Keratinocyte (primary cell): ENCODE measurements at regions not wholly inside any gene's neighbourhood (a gene's known extent, or its start where the extent isn't known, plus 50 kb on each side); places are given as distances from the start of the nearest gene placed in this dataset.

Experiments
- DNase-seq: peaks from one replicate; pipeline ENCODE4 v3.0.0-alpha.2; 2011; ENCODE audit warnings: low read depth, missing footprints, low spot score
- FAIRE-seq: peaks from 2 replicates; lab custom pipeline; 2011; peaks lifted over from hg19 to GRCh38; lab: Jason Lieb, UNC
- H2AFZ ChIP-seq: 2 replicates; pipeline ENCODE4 v1.6.0; 2012; ENCODE audit warnings: low read length, control low read depth, inconsistent platforms; ENCODE audit not compliant: control insufficient read depth
- H3K27ac ChIP-seq: 2 replicates; pipeline ENCODE4 v1.5.1; 2011; ENCODE audit warnings: low read length; ENCODE audit not compliant: control insufficient read depth, insufficient read depth
- H3K27me3 ChIP-seq: 3 replicates; pipeline ENCODE4 v1.6.0; 2011; ENCODE audit warnings: low read length; ENCODE audit not compliant: control insufficient read depth, insufficient read depth; ENCODE audit errors: extremely low read depth
- H3K36me3 ChIP-seq, 2 experiments: 2 replicates in 1 of 2; 3 replicates in 1 of 2; pipeline ENCODE4 v1.5.1; 2011; ENCODE audit warnings: low read length in 2 of 2, mild to moderate bottlenecking in 1 of 2; ENCODE audit not compliant: control insufficient read depth in 2 of 2, insufficient read depth in 2 of 2; ENCODE audit errors: extremely low read depth in 1 of 2
- H3K4me1 ChIP-seq: 3 replicates; pipeline ENCODE4 v1.5.1; 2011; ENCODE audit warnings: low read length; ENCODE audit not compliant: control insufficient read depth, insufficient read depth; ENCODE audit errors: extremely low read depth
- H3K4me2 ChIP-seq: 3 replicates; pipeline ENCODE4 v1.6.0; 2011; ENCODE audit warnings: low read depth, low read length; ENCODE audit not compliant: control insufficient read depth, insufficient read depth; ENCODE audit errors: extremely low read depth
- H3K4me3 ChIP-seq, 3 experiments: fragments of 200-600 bp in 1 of 3; sonication (generic) in 1 of 3; 2 replicates in 2 of 3; 3 replicates in 1 of 3; pipeline ENCODE4 v1.5.1; 2011 to 2016; ENCODE audit warnings: low read length in 3 of 3, mild to moderate bottlenecking in 3 of 3, control low read depth in 2 of 3, inconsistent platforms in 1 of 3, low read depth in 1 of 3, mixed read lengths in 1 of 3, mixed run types in 1 of 3, moderate library complexity in 1 of 3; ENCODE audit not compliant: control insufficient read depth in 2 of 3, insufficient read depth in 2 of 3; ENCODE audit errors: extremely low read depth in 1 of 3
- H3K79me2 ChIP-seq: 2 replicates; pipeline ENCODE4 v1.6.0; 2012; ENCODE audit warnings: low read length; ENCODE audit not compliant: control insufficient read depth, insufficient read depth
- H3K9ac ChIP-seq: 3 replicates; pipeline ENCODE4 v1.6.0; 2011; ENCODE audit warnings: low read length; ENCODE audit not compliant: control insufficient read depth, insufficient read depth; ENCODE audit errors: extremely low read depth
- H3K9me1 ChIP-seq: 3 replicates; pipeline ENCODE4 v1.6.0; 2011; ENCODE audit warnings: low read length; ENCODE audit not compliant: control insufficient read depth, insufficient read depth; ENCODE audit errors: extremely low read depth
- H3K9me3 ChIP-seq: 2 replicates; pipeline ENCODE4 v1.5.1; 2012; ENCODE audit warnings: low read depth, low read length; ENCODE audit not compliant: control insufficient read depth
- H4K20me1 ChIP-seq: 3 replicates; pipeline ENCODE4 v1.6.0; 2011; ENCODE audit warnings: low read length; ENCODE audit not compliant: control insufficient read depth, insufficient read depth; ENCODE audit errors: extremely low read depth
- CTCF ChIP-seq, 3 experiments: IDR thresholded peaks in 1 of 3; conservative IDR thresholded peaks in 1 of 3; optimal IDR thresholded peaks in 1 of 3; 2 replicates in 2 of 3; 3 replicates in 1 of 3; pipeline versions ENCODE3 to v1.5.1; 2011; ENCODE audit warnings: low read length in 3 of 3, mild to moderate bottlenecking in 3 of 3, moderate library complexity in 2 of 3, control low read depth in 1 of 3, inconsistent platforms in 1 of 3; ENCODE audit not compliant: insufficient read depth in 2 of 3; ENCODE audit errors: extremely low read depth in 1 of 3
- EZH2 ChIP-seq: IDR thresholded peaks from one replicate; pipeline ENCODE4 v1.6.1; 2012; ENCODE audit warnings: inconsistent platforms, mild to moderate bottlenecking, low read length, moderate library complexity
- dilution Hi-C: fragments of 300-500 bp; cut with MboI; formaldehyde crosslinking; loops from one replicate; pipeline ENCODE4 v1.7.0; 2020; ENCODE audit warnings: low sequenced_read_pairs; ENCODE audit not compliant: extremely low pct_ligation_motif_present

GRCh38 chr13:94917824-94918223, 205.5 kb upstream of the SOX21 start:
- Histone ChIP-seq H3K79me2 (no peaks in the 10 kb centered on the region), H2AFZ (no peak overlapping the region), H3K27ac (no peak overlapping the region), H3K9me3 (no peaks in the 10 kb centered on the region), H3K9me1 (no peaks in the 10 kb centered on the region), H3K4me3 (no peak overlapping the region), H3K27me3 (no peaks in the 10 kb centered on the region), H3K4me1 (no peaks in the 10 kb centered on the region), H3K36me3 (no peaks in the 10 kb centered on the region), H3K9ac (no peak overlapping the region), H4K20me1 (no peaks in the 10 kb centered on the region), H3K4me2 (no peak overlapping the region)
- dilution Hi-C loops = no loop called here
- DNase-seq = no peak
- TF ChIP-seq CTCF (optimal IDR thresholded peaks at IDR 0.05 in 1 of 3, IDR thresholded peaks at IDR 0.05 in 1 of 3, conservative IDR thresholded peaks at IDR 0.05 in 1 of 3; ENCODE audit: extremely low read depth in 1 of 3, insufficient read depth in 2 of 3, low read length in 3 of 3) (no peak), EZH2 (no peak)
- FAIRE-seq = no peak

- Histone ChIP-seq H3K27ac (no peak overlapping the region), H3K4me2 (no peak overlapping the region), H4K20me1 (no peaks in the 10 kb centered on the region), H3K27me3 (no peaks in the 10 kb centered on the region), H3K79me2 (no peaks in the 10 kb centered on the region), H3K4me3 (no peak overlapping the region), H3K36me3 (no peaks in the 10 kb centered on the region), H3K9me3 (no peaks in the 10 kb centered on the region), H3K4me1 (no peaks in the 10 kb centered on the region), H3K9me1 (no peaks in the 10 kb centered on the region), H3K9ac (no peak overlapping the region), H2AFZ (no peak overlapping the region)
- FAIRE-seq = no peak
- dilution Hi-C loops = no loop called here
- DNase-seq = no peak
- TF ChIP-seq EZH2 = no peak
- no peak for TF ChIP-seq CTCF (optimal IDR thresholded peaks at IDR 0.05 in 1 of 3, IDR thresholded peaks at IDR 0.05 in 1 of 3, conservative IDR thresholded peaks at IDR 0.05 in 1 of 3; ENCODE audit: extremely low read depth in 1 of 3, insufficient read depth in 2 of 3, low read length in 3 of 3)
These were observed 202.6 kb upstream of the SOX21 start for GRCh38 chr13:94914895-94915294.
